GM10266 (cell line): ENCODE measurements at regions not wholly inside any gene's neighbourhood (a gene's known extent, or its start where the extent isn't known, plus 50 kb on each side); places are given as distances from the start of the nearest gene placed in this dataset.

Experiments
- DNase-seq: peaks from one replicate; pipeline ENCODE4 v3.0.0; 2012; ENCODE audit errors: extremely low spot score
- TF ChIP-seq, protein P1 (sequence below): IDR thresholded peaks from 2 replicates; pipeline ENCODE4 v1.5.1; 2012; ENCODE audit warnings: mild to moderate bottlenecking, low read depth; ENCODE audit not compliant: control insufficient read depth, insufficient read depth; ENCODE audit errors: missing control alignments

- DNase-seq: no peak
- TF ChIP-seq, protein P1, sequence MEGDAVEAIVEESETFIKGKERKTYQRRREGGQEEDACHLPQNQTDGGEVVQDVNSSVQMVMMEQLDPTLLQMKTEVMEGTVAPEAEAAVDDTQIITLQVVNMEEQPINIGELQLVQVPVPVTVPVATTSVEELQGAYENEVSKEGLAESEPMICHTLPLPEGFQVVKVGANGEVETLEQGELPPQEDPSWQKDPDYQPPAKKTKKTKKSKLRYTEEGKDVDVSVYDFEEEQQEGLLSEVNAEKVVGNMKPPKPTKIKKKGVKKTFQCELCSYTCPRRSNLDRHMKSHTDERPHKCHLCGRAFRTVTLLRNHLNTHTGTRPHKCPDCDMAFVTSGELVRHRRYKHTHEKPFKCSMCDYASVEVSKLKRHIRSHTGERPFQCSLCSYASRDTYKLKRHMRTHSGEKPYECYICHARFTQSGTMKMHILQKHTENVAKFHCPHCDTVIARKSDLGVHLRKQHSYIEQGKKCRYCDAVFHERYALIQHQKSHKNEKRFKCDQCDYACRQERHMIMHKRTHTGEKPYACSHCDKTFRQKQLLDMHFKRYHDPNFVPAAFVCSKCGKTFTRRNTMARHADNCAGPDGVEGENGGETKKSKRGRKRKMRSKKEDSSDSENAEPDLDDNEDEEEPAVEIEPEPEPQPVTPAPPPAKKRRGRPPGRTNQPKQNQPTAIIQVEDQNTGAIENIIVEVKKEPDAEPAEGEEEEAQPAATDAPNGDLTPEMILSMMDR: no peak
These were observed 913.5 kb upstream of the ATXN8OS start for GRCh38 chr13:69194130-69194529.

GRCh38 chr13:69180034-69180433 is 927.6 kb upstream of the ATXN8OS start:
- TF ChIP-seq, protein P1: no peak

DNA sequence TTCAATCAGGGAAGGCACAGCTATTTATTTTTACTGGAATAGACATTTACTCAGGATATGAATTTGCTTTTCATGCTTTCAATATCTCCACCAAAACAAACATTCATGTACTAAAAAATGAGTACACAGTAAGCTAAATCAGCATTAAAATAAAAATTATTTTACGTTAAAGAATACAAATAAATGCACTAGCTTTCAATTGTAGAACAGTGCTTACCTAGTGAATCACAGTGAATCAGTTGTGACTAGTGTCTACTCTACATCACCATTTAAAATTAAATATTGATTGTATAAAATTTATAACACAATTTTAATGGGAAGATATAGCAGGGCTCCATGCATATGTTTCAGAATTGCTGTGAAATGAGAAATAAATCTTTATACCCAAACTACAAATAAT is 929.6 kb upstream of the ATXN8OS start:
- no peak for DNase-seq
- TF ChIP-seq, protein P1: no peak

More at GRCh38 chr13:69180034-69180433, 927.6 kb upstream of the ATXN8OS start:
- no peak for DNase-seq

- DNase-seq: no peak
- TF ChIP-seq, protein P1: no peak
These were observed 939.2 kb upstream of the ATXN8OS start for GRCh38 chr13:69168436-69168835.

- TF ChIP-seq, protein P1: no peak
- no peak for DNase-seq
These were observed 952.5 kb upstream of the ATXN8OS start for GRCh38 chr13:69155136-69155535.

DNA sequence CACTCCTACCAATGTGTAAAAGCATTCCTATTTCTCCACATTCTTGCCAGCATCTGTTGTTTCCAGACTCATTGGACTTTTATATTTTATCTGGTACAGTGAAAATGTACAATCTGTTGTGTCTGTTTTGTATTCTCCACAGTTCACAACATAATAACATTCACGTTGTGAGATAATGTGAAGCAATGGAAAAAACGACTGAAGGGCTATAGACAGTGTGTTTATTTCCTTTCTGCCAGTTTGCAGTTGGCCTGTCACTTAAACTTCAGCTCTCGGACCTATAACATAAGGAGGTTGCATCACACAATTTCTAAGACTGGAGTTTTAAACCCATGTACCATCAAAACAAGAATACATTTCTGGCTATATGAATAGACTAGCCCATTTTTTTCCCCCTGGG is 965.5 kb upstream of the ATXN8OS start:
- DNase-seq: no peak
- TF ChIP-seq, protein P1: no peak

DNA sequence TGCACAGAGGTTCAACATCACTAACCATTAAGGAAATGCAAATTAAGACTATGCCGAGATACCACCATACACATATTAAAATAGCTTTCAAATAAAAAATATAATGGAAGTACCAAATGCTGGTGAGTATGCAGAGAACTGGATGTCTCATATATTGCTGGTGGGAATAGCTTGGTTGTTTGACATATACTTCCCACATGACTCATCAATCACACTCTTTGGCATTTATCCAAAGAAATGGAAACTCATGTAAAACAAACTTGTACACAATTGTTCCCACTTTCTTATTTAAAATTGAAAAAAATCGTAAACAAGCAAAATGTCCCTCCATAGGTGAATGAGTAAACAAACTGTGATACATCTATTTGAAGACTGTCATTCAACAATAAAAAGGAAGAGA is 982.6 kb upstream of the ATXN8OS start:
- TF ChIP-seq, protein P1: no peak
- no peak for DNase-seq
